ENCODE measurements at regions not wholly inside any gene's neighbourhood (a gene's known extent, or its start where the extent isn't known, plus 50 kb on each side); places are given as distances from the start of the nearest gene placed in this dataset.

- DNase-seq = no peak
These were observed 114.5 kb upstream of the LYZL1 start for GRCh38 chr10:29174389-29174788.

DNA sequence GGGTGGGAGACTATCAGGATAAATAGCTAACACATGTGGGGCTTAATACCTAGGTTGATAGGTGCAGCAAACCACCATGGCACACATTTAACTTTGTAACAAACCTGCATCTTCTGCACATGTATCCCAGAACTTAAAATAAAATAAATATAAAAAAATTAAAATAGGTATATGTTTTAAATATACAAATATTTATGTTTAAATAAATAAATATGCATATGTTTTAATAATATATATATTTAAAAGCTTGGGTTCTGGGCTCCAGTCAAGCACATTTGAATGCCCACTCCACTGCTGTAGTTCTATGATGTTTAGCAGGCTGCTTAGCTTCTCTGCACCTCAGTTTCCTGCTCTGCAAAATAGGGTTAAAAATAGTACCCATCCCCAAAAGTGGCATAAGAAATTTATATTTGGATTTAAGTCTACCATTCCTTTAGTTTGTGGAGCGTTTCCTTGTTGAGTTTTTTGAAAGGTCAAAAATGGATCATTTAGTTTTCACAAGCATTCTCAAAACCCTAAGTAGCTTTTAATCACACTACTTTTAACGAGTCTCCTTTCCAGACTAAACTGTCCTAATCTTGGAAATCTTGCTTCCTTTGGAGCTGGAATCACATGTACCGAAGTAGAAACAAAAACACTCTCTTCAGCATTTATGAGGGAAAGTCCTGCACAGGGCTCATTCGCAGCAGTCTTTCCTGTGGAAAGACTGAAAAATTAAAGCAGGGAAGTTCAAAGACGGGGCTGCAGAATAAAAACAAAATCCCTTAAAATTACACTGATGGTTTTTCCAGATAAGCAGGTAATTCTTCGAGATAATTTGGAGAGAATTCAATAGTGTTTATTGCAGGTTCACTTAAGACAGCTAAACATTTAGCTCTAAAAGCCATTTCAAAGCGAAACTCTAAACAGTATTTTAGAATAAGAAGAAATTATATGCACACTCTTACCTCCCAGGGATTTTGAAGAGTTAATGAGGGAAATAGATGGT lies 111.7 kb upstream of the LYZL1 start:
- no peak for DNase-seq

- peak; percentile 51 for DNase-seq
These were observed 106.9 kb upstream of the LYZL1 start for GRCh38 chr10:29181936-29182335.

GRCh38 chr10:29183301-29183945 lies 105.4 kb upstream of the LYZL1 start:
- no peak for DNase-seq

- no peak for DNase-seq
These were observed 104.5 kb upstream of the LYZL1 start for GRCh38 chr10:29184205-29185000.

DNA sequence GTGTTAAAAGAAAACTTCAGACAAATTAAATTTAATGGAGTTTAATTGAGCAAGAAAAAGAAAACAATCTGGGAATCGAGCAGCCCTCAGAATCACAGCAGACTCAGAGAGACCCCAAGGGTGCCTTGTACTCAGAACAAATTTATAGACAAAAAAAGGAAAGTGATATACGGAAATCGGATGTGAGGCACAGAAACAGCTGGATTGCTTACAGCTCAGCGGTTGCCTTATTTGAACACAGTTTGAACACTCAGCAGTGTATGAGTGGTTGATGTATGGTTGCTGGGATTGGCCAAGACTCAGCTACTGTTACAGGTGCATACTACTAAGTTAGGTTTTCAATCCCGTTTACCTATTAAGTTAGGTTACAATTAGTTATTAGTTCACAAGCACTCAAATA lies 103.8 kb upstream of the LYZL1 start:
- DNase-seq = no peak

GRCh38 chr10:29186221-29186620 lies 102.6 kb upstream of the LYZL1 start:
- DNase-seq = peak; percentile 18

DNA sequence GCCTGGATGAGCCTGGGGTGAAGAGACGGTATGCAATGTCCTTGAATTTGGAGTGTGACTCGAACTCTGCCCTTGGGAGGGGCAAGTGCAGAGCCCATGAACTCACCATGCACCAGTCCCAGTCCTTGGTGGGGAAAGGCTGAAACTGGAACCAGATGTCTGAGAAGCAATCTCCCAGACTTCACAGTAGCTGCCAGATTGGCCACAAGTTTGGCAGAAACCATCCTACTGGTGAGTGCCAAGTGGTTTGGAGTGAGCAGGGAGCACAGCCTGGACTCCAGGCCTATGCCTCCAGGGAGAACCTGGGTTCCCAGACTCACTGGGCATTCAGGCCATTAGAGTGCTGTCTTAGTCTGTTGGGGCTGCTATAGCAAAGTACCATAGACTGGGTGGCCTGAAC lies 99.6 kb upstream of the LYZL1 start:
- peak; percentile 35 for DNase-seq

GRCh38 chr10:29191674-29192073 lies 97.2 kb upstream of the LYZL1 start:
- no peak for DNase-seq

DNA sequence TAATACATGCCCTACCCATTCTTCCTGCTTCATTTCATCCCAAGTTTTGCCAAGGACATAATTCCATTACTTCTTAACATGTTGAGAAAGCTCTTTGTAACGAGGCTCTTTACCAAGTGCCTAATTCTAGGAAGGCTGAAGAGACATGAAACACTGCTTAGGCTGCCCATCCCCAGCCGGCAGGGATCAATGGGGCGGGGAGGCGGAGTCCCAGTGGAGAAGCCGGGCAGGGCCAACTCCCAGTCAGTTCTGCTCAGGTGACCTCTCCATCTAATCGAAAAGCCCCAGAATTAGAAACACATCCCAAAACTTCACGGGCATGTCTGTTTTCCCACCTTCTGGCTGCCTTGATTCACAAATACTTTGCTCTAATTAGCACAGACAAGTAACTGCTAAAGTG lies 89.5 kb upstream of the LYZL1 start:
- no peak for DNase-seq

DNA sequence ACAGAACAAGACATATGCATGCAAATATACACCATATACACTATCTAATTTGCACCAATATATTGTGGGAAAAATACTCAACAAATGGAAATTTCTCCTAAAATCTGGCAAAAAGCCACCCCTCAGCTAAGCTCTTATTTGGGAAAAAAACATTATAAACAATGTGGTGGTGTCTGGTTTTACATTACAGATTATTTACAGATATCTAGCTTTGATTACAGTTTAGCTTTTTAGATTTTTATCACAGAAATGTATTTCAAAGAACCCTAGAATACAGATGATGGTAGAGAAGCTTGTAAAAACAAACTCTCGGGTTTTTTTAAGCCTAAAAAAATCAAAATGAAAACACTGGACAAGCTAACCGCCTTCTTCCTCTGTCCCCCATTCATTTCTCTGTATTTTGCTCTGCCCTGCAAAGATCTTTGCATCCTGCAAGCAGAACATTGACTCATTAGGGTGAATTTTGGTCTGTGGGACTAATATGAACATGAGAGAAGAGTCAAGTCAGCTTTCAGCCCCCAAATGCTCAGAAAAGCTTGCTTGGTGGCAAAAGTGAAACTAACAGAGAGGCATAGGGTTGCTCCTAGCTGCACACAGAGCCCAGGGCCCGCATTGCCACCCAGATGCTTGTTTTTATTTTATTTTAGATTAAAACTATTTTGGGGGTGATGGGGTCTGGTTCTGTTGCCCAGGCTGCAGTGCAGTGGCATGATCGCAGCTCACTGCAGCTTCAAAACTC lies 88.8 kb upstream of the LYZL1 start:
- no peak for DNase-seq

- DNase-seq = no peak
These were observed 86.4 kb upstream of the LYZL1 start for GRCh38 chr10:29202386-29202940.

DNA sequence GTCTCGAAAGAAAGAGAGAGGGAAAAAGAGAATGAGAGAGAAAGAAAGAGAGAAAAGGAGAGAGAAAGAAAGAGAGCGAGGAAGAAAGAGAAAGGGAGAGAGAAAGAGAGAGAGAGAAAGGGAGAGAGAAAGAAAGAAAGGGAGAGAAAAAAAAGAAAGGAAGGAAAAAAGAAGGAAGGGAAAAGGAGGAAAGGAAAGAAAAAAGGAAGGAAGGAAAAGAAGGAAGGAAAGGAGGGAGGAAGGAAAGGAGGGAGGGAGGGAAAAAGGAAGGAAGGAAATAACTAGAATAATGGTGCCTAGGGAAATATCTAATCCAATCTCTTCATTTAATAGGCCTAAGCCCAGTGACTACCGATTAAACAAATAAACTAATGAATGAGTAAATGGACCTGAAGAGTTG lies 85.4 kb upstream of the LYZL1 start:
- DNase-seq = no peak

GRCh38 chr10:29204070-29204800 lies 84.6 kb upstream of the LYZL1 start:
- DNase-seq = peak; percentile 37

DNA sequence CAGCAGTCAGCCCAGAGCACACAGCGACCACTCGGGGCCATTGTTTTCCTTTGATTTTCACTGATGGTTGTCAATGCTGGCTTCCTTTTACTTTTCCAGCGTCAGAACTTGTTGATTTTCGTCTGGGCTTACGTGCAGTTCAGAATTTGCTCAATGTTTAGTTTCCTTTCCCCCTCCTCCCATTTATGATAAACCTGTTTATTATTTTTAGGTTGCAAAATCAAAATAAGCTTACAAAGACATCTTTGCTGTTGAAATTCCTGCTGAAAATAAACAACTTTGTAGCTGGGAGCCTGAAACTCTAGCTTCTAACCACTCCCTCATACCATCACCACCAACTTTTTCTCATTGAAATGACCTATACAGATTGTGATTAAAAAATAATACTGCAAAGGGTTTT lies 83.1 kb upstream of the LYZL1 start:
- DNase-seq = no peak

DNA sequence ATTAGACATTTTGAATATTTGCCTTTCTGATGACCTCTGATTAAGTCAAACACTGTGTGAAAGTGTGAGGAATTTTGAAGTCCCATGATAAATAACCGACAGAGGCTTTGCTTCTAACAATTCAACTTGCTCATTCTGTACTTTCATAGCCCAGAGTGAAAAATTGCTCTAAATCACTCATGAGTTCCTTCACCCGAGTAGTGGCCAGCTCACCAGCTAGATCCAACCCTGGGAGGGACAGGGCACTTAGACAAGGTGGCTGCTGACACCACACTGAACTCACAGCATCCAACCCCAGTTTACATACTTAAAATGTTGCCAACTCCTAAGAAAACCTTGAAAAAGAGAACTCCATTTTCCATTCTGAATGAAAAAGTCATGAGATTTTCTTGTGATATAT lies 80.0 kb upstream of the LYZL1 start:
- no peak for DNase-seq

DNA sequence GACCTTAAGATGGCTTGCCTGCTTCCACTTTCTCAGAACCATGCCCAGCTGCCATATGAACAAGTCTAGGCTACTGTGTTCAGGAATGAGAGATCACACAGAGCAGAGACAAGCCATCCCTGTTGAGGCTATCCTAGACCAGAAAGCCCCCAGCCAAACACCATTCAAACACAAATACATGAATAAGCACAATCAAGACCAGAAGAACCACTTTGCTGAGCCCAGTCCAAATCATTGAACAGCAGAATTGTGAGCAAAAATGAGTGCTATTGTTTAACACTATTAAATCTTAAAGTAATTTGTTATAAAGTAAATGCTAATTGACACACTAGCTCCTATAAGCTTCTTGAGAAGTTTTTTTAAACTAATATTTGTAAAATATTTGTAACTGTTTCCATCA lies 79.0 kb upstream of the LYZL1 start:
- DNase-seq = no peak

DNA sequence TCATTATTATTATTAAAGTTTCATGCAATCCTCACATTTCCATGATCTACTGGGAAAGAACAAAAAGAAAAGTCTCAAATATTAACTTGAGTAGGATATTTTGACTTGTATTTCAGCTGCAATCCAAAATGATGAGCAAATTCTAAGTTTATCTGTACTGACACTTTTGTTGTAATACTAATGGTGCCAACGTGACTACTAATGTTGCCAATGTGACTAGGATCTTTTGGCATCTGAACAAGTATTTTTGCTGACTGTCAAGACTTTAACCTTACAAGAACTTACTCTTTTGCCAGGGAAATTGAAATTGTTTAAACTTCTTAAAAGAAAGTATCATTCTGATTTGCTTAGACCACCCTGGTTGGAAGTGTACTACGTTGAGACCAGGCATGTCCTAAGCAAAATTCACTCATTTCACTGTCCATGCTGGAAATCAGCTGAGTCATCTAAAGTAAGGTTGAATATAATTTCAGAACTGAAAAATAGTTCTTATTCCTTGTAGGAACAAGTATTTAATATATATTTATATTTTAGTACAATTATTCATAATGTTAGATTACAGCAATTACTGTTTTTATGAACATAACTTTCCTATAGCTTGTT lies 78.5 kb upstream of the LYZL1 start:
- peak; percentile 8 for DNase-seq

DNA sequence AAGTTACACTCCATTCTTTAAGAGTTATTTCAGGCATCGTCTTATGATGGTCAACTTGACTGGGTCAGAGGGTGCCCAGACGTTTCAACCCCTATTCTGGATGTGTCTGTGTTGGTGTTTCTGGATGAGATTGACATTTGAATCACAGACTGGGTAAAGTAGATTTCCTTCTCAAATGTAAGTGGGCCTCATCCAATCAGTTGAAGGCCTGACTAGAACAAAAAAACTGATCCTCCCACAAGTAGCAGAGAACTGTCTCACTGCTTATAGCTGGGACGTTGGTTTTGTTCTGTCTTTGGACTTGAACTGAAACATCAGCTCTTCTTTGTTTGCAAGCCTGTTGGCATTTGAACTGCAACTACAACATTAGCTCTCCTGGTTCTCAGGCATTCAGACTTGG lies 76.3 kb upstream of the LYZL1 start:
- DNase-seq = no peak

GRCh38 chr10:29214551-29214950 lies 74.3 kb upstream of the LYZL1 start:
- no peak for DNase-seq

GRCh38 chr10:29217292-29217738 lies 71.6 kb upstream of the LYZL1 start:
- DNase-seq = no peak

Data from fibroblast of skin of scalp (primary cell).